H1 (cell line): ENCODE measurements at regions not wholly inside any gene's neighbourhood (a gene's known extent, or its start where the extent isn't known, plus 50 kb on each side); places are given as distances from the start of the nearest gene placed in this dataset.

Source experiments
- CTCF ChIA-PET: fragments of 300-600 bp; sonication (Branson Sonifier 250); formaldehyde crosslinking; loops from one replicate; lab custom pipeline; 2021; ENCODE audit not compliant: partially characterized antibody; lab: Charles Lee
- POLR2A ChIA-PET: fragments of 300-600 bp; sonication (Branson Sonifier 250); formaldehyde crosslinking; loops from one replicate; lab custom pipeline; 2021; ENCODE audit warnings: inconsistent platforms; ENCODE audit not compliant: partially characterized antibody; lab: Charles Lee
- DNase-seq, 2 experiments: peaks; one replicate each; pipeline versions ENCODE4 v3.0.0 to v3.0.0-alpha.2; 2010 to 2022; ENCODE audit warnings: low spot score in 2 of 2, low read depth in 1 of 2, mixed read lengths in 1 of 2
- FAIRE-seq: peaks from 2 replicates; lab custom pipeline; 2011; peaks lifted over from hg19 to GRCh38; lab: Jason Lieb, UNC
- H2AFZ ChIP-seq: 2 replicates; pipeline ENCODE4 v1.8.1; 2012; ENCODE audit warnings: low read length, inconsistent platforms
- H2AK5ac ChIP-seq: 2 replicates; pipeline ENCODE4 v1.6.1; 2013; ENCODE audit warnings: low read depth, low read length
- H2BK120ac ChIP-seq: replicated peaks from 2 replicates; pipeline ENCODE3; 2013; ENCODE audit warnings: low read depth, low read length, inconsistent platforms
- H2BK12ac ChIP-seq: 2 replicates; pipeline ENCODE4 v1.6.1; 2013; ENCODE audit warnings: low read depth, low read length
- H2BK15ac ChIP-seq: 2 replicates; pipeline ENCODE4 v1.6.1; 2013; ENCODE audit warnings: low read length
- H2BK20ac ChIP-seq: 2 replicates; pipeline ENCODE4 v1.6.1; 2013; ENCODE audit warnings: low read length
- H2BK5ac ChIP-seq: 2 replicates; pipeline ENCODE4 v1.6.1; 2013; ENCODE audit warnings: low read depth, low read length
- H3K14ac ChIP-seq: 2 replicates; pipeline ENCODE4 v1.6.1; 2013; ENCODE audit warnings: inconsistent platforms; ENCODE audit not compliant: insufficient read length
- H3K18ac ChIP-seq: 2 replicates; pipeline ENCODE4 v1.6.1; 2013; ENCODE audit warnings: low read length; ENCODE audit errors: extremely low read depth
- H3K23ac ChIP-seq: 2 replicates; pipeline ENCODE4 v1.6.1; 2013; ENCODE audit warnings: inconsistent platforms; ENCODE audit not compliant: insufficient read length
- H3K23me2 ChIP-seq: 2 replicates; pipeline ENCODE4 v1.6.1; 2013; ENCODE audit warnings: low read depth, low read length
- H3K27ac ChIP-seq: 2 replicates; pipeline ENCODE4 v1.6.1; 2011; ENCODE audit warnings: low read depth, low read length, inconsistent platforms
- H3K27me3 ChIP-seq, 4 experiments: replicated peaks in 1 of 4; 1 replicate in 1 of 4; 2 replicates in 3 of 4; pipeline versions ENCODE4 v1.6.1 to v1.8.1; 2011 to 2013; ENCODE audit warnings: low read length in 3 of 4, mild to moderate bottlenecking in 3 of 4, inconsistent platforms in 2 of 4, mixed read lengths in 2 of 4, moderate library complexity in 1 of 4; ENCODE audit not compliant: control insufficient read depth in 3 of 4, insufficient read depth in 3 of 4; ENCODE audit errors: extremely low read depth in 1 of 4
- H3K36me3 ChIP-seq, 4 experiments: 2 replicates each; pipeline versions ENCODE4 v1.6.1 to v1.8.1; 2011 to 2013; ENCODE audit warnings: mild to moderate bottlenecking in 4 of 4, low read length in 3 of 4, moderate library complexity in 2 of 4, control low read depth in 1 of 4, inconsistent platforms in 1 of 4; ENCODE audit not compliant: insufficient read depth in 4 of 4, control insufficient read depth in 2 of 4
- H3K4ac ChIP-seq: replicated peaks from 2 replicates; pipeline ENCODE3; 2013; ENCODE audit warnings: low read length, low read depth, mixed read lengths, inconsistent platforms; ENCODE audit not compliant: insufficient read length
- H3K4me1 ChIP-seq, 4 experiments: replicated peaks in 1 of 4; 1 replicate in 1 of 4; 2 replicates in 3 of 4; pipeline versions ENCODE4 v1.6.1 to v1.8.1; 2011 to 2013; ENCODE audit warnings: low read length in 3 of 4, inconsistent platforms in 2 of 4, mixed read lengths in 1 of 4; ENCODE audit not compliant: insufficient read depth in 4 of 4, control insufficient read depth in 3 of 4
- H3K4me2 ChIP-seq, 2 experiments: 2 replicates each; pipeline versions ENCODE4 v1.6.1 to v1.8.1; 2011 to 2013; ENCODE audit warnings: low read depth in 2 of 2, low read length in 2 of 2, control low read depth in 1 of 2, inconsistent platforms in 1 of 2, mild to moderate bottlenecking in 1 of 2; ENCODE audit not compliant: insufficient read depth in 1 of 2
- H3K4me3 ChIP-seq, 4 experiments: fragments of 200-600, 300-600 bp in 1 of 4; sonication (generic), shearing (Covaris generic), sonication (Bioruptor Twin) in 1 of 4; 2 replicates each; pipeline versions ENCODE4 v1.5.1 to v1.8.1; 2011 to 2016; ENCODE audit warnings: low read length in 4 of 4, low read depth in 3 of 4, control low read depth in 2 of 4, inconsistent platforms in 2 of 4, mild to moderate bottlenecking in 2 of 4, mixed read lengths in 1 of 4, moderate library complexity in 1 of 4; ENCODE audit not compliant: insufficient read depth in 2 of 4; ENCODE audit errors: extremely low read depth in 1 of 4
- H3K56ac ChIP-seq: replicated peaks from 2 replicates; pipeline ENCODE3; 2013; ENCODE audit warnings: low read depth, mild to moderate bottlenecking, mixed read lengths, low read length, inconsistent platforms; ENCODE audit not compliant: insufficient read length
- H3K79me1 ChIP-seq: 2 replicates; pipeline ENCODE4 v1.6.1; 2013; ENCODE audit warnings: low read depth, low read length, control low read depth
- H3K79me2 ChIP-seq, 2 experiments: 2 replicates each; pipeline versions ENCODE4 v1.6.1 to v1.8.1; 2012 to 2013; ENCODE audit warnings: low read length in 2 of 2, mild to moderate bottlenecking in 2 of 2, inconsistent platforms in 1 of 2; ENCODE audit not compliant: insufficient read depth in 2 of 2, control insufficient read depth in 1 of 2
- H3K9ac ChIP-seq, 4 experiments: replicated peaks in 1 of 4; 1 replicate in 1 of 4; 2 replicates in 3 of 4; pipeline versions ENCODE4 v1.6.1 to v1.8.1; 2011 to 2013; ENCODE audit warnings: low read depth in 3 of 4, low read length in 3 of 4, control low read depth in 2 of 4, mild to moderate bottlenecking in 2 of 4, moderate library complexity in 2 of 4, inconsistent platforms in 1 of 4; ENCODE audit errors: extremely low read depth in 1 of 4
- H3K9me3 ChIP-seq, 2 experiments: 2 replicates each; pipeline versions ENCODE4 v1.6.1 to v1.8.1; 2012 to 2013; ENCODE audit warnings: mild to moderate bottlenecking in 2 of 2, moderate library complexity in 2 of 2, control low read depth in 1 of 2, inconsistent platforms in 1 of 2, low read depth in 1 of 2, low read length in 1 of 2, mixed read lengths in 1 of 2; ENCODE audit not compliant: insufficient read depth in 2 of 2
- H4K20me1 ChIP-seq, 2 experiments: replicated peaks in 1 of 2; 2 replicates each; pipeline versions ENCODE3 to v1.8.1; 2011 to 2013; ENCODE audit warnings: inconsistent platforms in 2 of 2, low read length in 2 of 2, mild to moderate bottlenecking in 1 of 2; ENCODE audit not compliant: insufficient read depth in 2 of 2, control insufficient read depth in 1 of 2
- H4K5ac ChIP-seq: 2 replicates; pipeline ENCODE4 v1.6.1; 2013; ENCODE audit warnings: low read length, low read depth, mixed read lengths, inconsistent platforms; ENCODE audit not compliant: insufficient read length
- H4K8ac ChIP-seq: 2 replicates; pipeline ENCODE4 v1.8.0; 2013; ENCODE audit warnings: mild to moderate bottlenecking, moderate library complexity, low read length, inconsistent platforms; ENCODE audit not compliant: insufficient read depth; ENCODE audit errors: extremely low read depth
- H4K91ac ChIP-seq: replicated peaks from 2 replicates; pipeline ENCODE3; 2013; ENCODE audit warnings: low read length, mixed read lengths, inconsistent platforms; ENCODE audit not compliant: insufficient read length
- CEBPB ChIP-seq: IDR thresholded peaks from 2 replicates; pipeline ENCODE4 v1.6.1; 2012; ENCODE audit warnings: low read depth, low read length
- HDAC6 ChIP-seq: IDR thresholded peaks from one replicate; pipeline ENCODE4 v1.7.1; 2012; ENCODE audit warnings: low read depth, mild to moderate bottlenecking, inconsistent platforms, low read length, moderate library complexity
- SAP30 ChIP-seq: fragments of 300-600 bp; sonication (generic); IDR thresholded peaks from 2 replicates; pipeline ENCODE4 v1.7.1; 2012; ENCODE audit warnings: low read length, moderate library complexity, mild to moderate bottlenecking, inconsistent platforms; ENCODE audit not compliant: insufficient read depth, insufficient replicate concordance
- WGBS, 2 experiments: shearing (Covaris generic) in 1 of 2; methylation state at CpG; one replicate each; pipeline versions ENCODE4 v1.1.6 to v1.1.7; 2013 to 2015; ENCODE audit warnings: low lambda C conversion rate in 2 of 2, mixed read lengths in 2 of 2, inconsistent platforms in 1 of 2, low coverage in 1 of 2, missing lambda C conversion rate in 1 of 2; ENCODE audit not compliant: insufficient replicate concordance in 2 of 2, insufficient coverage in 1 of 2, insufficient read length in 1 of 2; ENCODE audit errors: extremely low coverage in 1 of 2, missing lambda C conversion rate in 1 of 2; 5-methylcytosine and 5-hydroxymethylcytosine counted together
- TF ChIP-seq, protein P1 (sequence below), 3 experiments: IDR thresholded peaks; 1 replicate in 2 of 3; 2 replicates in 1 of 3; pipeline versions ENCODE4 v1.5.1 to v1.6.1; 2011; ENCODE audit warnings: low read length in 3 of 3, mild to moderate bottlenecking in 3 of 3, inconsistent platforms in 2 of 3, low read depth in 1 of 3, moderate library complexity in 1 of 3; ENCODE audit not compliant: insufficient read depth in 1 of 3; ENCODE audit errors: control extremely low read depth in 1 of 3

DNA sequence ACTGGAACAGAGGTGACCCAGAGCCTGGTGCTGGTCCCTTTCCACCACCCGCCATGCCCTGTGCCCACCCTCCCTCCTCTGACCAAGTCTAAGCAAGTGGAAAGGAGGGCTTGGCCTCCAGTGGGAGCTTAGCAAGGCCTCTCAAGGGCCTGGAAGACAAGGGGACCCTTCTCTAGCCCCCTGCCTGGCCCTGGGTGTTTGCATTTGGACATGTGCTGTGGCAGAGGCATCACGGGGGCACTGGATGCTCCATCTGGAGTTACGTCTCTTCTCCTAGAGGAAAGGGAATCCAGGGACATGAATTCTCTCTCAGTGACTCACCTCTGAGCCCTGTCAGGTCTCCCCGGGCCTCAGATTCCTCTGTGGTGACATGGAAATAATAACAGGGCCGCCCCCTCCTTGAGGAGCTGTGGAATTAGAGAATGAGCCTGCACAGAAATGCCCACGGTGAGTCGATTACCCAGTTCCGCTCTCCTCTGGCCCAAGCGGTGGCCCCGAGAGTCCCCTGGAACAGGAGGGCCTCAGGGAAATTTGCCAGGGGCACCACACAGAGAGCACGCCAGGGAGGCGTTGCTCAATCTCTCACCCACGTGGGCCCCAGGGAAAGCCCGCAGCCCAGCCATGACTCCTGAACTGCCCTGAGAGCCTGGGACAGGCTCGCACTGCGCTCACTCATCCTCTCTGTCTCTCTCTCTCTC lies 189.6 kb downstream of the BCOR start:
- Histone ChIP-seq H3K23ac (no peak overlapping the region), H3K27me3 (peaks cover 0 to 2% (median 0%) of the 10 kb centered on the region in 4 experiments; a peak in 1 of 7 replicates), H4K5ac (no peak overlapping the region), H2AFZ (no peak overlapping the region), H4K8ac (no peak overlapping the region; the same call in 1 of the 2 replicates), H2BK120ac (no peak overlapping the region), H3K27ac (no peak overlapping the region), H3K79me1 (no peaks in the 10 kb centered on the region), H3K18ac (no peak overlapping the region), H2AK5ac (no peak overlapping the region), H3K4me1 (peaks cover 0 to 9% (median 0%) of the 10 kb centered on the region in 4 experiments; a peak in 3 of 7 replicates), H2BK5ac (0 out of 2 replicates have a peak overlapping the region, but pooled peaks have one; percentile 24), H2BK20ac (0 out of 2 replicates have a peak overlapping the region, but pooled peaks have one; percentile 86), H3K4ac (no peak overlapping the region), H3K36me3 (no peaks in the 10 kb centered on the region), H3K14ac (no peak overlapping the region), H3K9ac (no peak overlapping the region; a peak in 1 of 7 replicates), H3K4me3 (no peak overlapping the region), H4K20me1 (no peaks in the 10 kb centered on the region), H2BK12ac (0 out of 2 replicates have a peak overlapping the region, but pooled peaks have one; percentile 17), H3K23me2 (no peaks in the 10 kb centered on the region), H2BK15ac (0 out of 2 replicates have a peak overlapping the region, but pooled peaks have one; percentile 46), H3K79me2 (no peaks in the 10 kb centered on the region), H3K9me3 (no peaks in the 10 kb centered on the region), H3K56ac (no peak overlapping the region), H4K91ac (peak overlapping the region; percentile 40), H3K4me2 (no peak overlapping the region)
- WGBS, 2 experiments = 81% methylated on average over 11 of the region's 16 CpGs; no CpG with 5 or more reads in 1 of the 2 experiments
- no peak for FAIRE-seq
- CTCF ChIA-PET = interaction anchor here (1.0 kb wide), 1 partner anchor 17 kb away, joined by 4 read pairs; no protein-coding TSS in a partner anchor
- TF ChIP-seq SAP30 (no peak), HDAC6 (no peak), CEBPB (peak; percentile 66)
- TF ChIP-seq, protein P1, sequence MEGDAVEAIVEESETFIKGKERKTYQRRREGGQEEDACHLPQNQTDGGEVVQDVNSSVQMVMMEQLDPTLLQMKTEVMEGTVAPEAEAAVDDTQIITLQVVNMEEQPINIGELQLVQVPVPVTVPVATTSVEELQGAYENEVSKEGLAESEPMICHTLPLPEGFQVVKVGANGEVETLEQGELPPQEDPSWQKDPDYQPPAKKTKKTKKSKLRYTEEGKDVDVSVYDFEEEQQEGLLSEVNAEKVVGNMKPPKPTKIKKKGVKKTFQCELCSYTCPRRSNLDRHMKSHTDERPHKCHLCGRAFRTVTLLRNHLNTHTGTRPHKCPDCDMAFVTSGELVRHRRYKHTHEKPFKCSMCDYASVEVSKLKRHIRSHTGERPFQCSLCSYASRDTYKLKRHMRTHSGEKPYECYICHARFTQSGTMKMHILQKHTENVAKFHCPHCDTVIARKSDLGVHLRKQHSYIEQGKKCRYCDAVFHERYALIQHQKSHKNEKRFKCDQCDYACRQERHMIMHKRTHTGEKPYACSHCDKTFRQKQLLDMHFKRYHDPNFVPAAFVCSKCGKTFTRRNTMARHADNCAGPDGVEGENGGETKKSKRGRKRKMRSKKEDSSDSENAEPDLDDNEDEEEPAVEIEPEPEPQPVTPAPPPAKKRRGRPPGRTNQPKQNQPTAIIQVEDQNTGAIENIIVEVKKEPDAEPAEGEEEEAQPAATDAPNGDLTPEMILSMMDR (IDR thresholded peaks at IDR 0.05; ENCODE audit: control extremely low read depth in 1 of 3, insufficient read depth in 1 of 3, low read depth in 1 of 3, low read length in 3 of 3) = no peak
- POLR2A ChIA-PET = interaction anchor here (1.5 kb wide), 1 partner anchor 78 kb away, joined by 3 read pairs; no protein-coding TSS in a partner anchor
- DNase-seq = no peak
